ACC112 (cell line): ENCODE measurements at regions not wholly inside any gene's neighbourhood (a gene's known extent, or its start where the extent isn't known, plus 50 kb on each side); places are given as distances from the start of the nearest gene placed in this dataset.
"Not testable (repeated sequence)": the region's sequence is repeated elsewhere in the genome, so short reads cannot be mapped to it uniquely, and the experiment has no call there.

Experiments used
- H2AFZ ChIP-seq: fragments of 200-600 bp; sonication (generic); one replicate; pipeline ENCODE4 v1.6.0; 2017; ENCODE audit warnings: antibody characterized with exemption, low read length; ENCODE audit not compliant: unreplicated experiment
- H3K27ac ChIP-seq: fragments of 200-600 bp; sonication (generic); 2 replicates; pipeline ENCODE4 v1.5.1; 2014; ENCODE audit warnings: low read depth, mild to moderate bottlenecking, antibody characterized with exemption, low read length, moderate library complexity
- H3K27me3 ChIP-seq: fragments of 200-600 bp; sonication (generic); 2 replicates; pipeline ENCODE4 v1.6.1; 2014; ENCODE audit warnings: mild to moderate bottlenecking, antibody characterized with exemption, low read length, moderate library complexity, mixed read lengths; ENCODE audit not compliant: insufficient read depth
- H3K36me3 ChIP-seq: fragments of 200-600 bp; sonication (generic); 2 replicates; pipeline ENCODE4 v1.6.1; 2016; ENCODE audit warnings: mild to moderate bottlenecking, antibody characterized with exemption, low read length, moderate library complexity, mixed read lengths; ENCODE audit not compliant: insufficient read depth
- H3K4me1 ChIP-seq: fragments of 200-600 bp; sonication (generic); one replicate; pipeline ENCODE4 v1.6.1; 2016; ENCODE audit warnings: low read length, mixed read lengths; ENCODE audit not compliant: insufficient read depth, unreplicated experiment, control insufficient read depth
- H3K4me3 ChIP-seq: fragments of 200-600 bp; sonication (generic); 2 replicates; pipeline ENCODE4 v1.5.1; 2014; ENCODE audit warnings: mild to moderate bottlenecking, low read depth, low read length
- H3K79me2 ChIP-seq: fragments of 200-600 bp; sonication (generic); one replicate; pipeline ENCODE4 v1.6.0; 2016; ENCODE audit warnings: low read length; ENCODE audit not compliant: control insufficient read depth, unreplicated experiment, insufficient read depth

GRCh38 chr1:213773975-213774374 is 213.8 kb upstream of the PROX1 start:
- Histone ChIP-seq H3K36me3 (no peaks in the 10 kb centered on the region), H3K4me1 (no peaks in the 10 kb centered on the region), H3K27ac (no peak overlapping the region), H2AFZ (no peak overlapping the region), H3K79me2 (no peaks in the 10 kb centered on the region), H3K4me3 (no peak overlapping the region), H3K27me3 (no peaks in the 10 kb centered on the region)

GRCh38 chr1:213776969-213777368 is 210.8 kb upstream of the PROX1 start:
- no peaks in the 10 kb centered on the region for H3K4me1 ChIP-seq
- no peak overlapping the region for H3K4me3 ChIP-seq

GRCh38 chr1:213779228-213779627 is 208.5 kb upstream of the PROX1 start:
- Histone ChIP-seq H3K4me1 (no peaks in the 10 kb centered on the region), H3K79me2 (no peaks in the 10 kb centered on the region), H3K27ac (no peak overlapping the region), H2AFZ (no peak overlapping the region), H3K4me3 (no peak overlapping the region), H3K27me3 (no peaks in the 10 kb centered on the region), H3K36me3 (no peaks in the 10 kb centered on the region)

More at GRCh38 chr1:213776969-213777368, 210.8 kb upstream of the PROX1 start:
- Histone ChIP-seq H2AFZ (no peak overlapping the region), H3K27ac (no peak overlapping the region), H3K36me3 (no peaks in the 10 kb centered on the region), H3K27me3 (no peaks in the 10 kb centered on the region), H3K79me2 (no peaks in the 10 kb centered on the region)

- H3K4me1 ChIP-seq = no peaks in the 10 kb centered on the region
- no peaks in the 10 kb centered on the region for H3K79me2 ChIP-seq
- H2AFZ ChIP-seq = no peak overlapping the region
- no peaks in the 10 kb centered on the region for H3K36me3 ChIP-seq
- H3K27ac ChIP-seq = no peak overlapping the region
- H3K27me3 ChIP-seq = no peaks in the 10 kb centered on the region
- no peak overlapping the region for H3K4me3 ChIP-seq
Observed at GRCh38 chr1:213782941-213783672, 204.7 kb upstream of the PROX1 start.

GRCh38 chr1:213783893-213784292 is 203.9 kb upstream of the PROX1 start:
- H3K4me3 ChIP-seq = no peak overlapping the region
- H3K36me3 ChIP-seq = no peaks in the 10 kb centered on the region
- no peak overlapping the region for H3K27ac ChIP-seq
- no peaks in the 10 kb centered on the region for H3K79me2 ChIP-seq
- H2AFZ ChIP-seq = no peak overlapping the region
- no peaks in the 10 kb centered on the region for H3K4me1 ChIP-seq
- no peaks in the 10 kb centered on the region for H3K27me3 ChIP-seq

- H3K4me3 ChIP-seq = no peak overlapping the region
- H3K27me3 ChIP-seq = no peaks in the 10 kb centered on the region
- H2AFZ ChIP-seq = no peak overlapping the region
- no peak overlapping the region for H3K27ac ChIP-seq
- H3K4me1 ChIP-seq = no peaks in the 10 kb centered on the region
- H3K79me2 ChIP-seq = no peaks in the 10 kb centered on the region
- no peaks in the 10 kb centered on the region for H3K36me3 ChIP-seq
Observed at GRCh38 chr1:213786683-213787082, 201.1 kb upstream of the PROX1 start.

GRCh38 chr1:213790565-213790964 is 197.2 kb upstream of the PROX1 start:
- Histone ChIP-seq H3K27ac (no peak overlapping the region), H3K4me3 (no peak overlapping the region), H3K27me3 (no peaks in the 10 kb centered on the region), H2AFZ (no peak overlapping the region), H3K4me1 (no peaks in the 10 kb centered on the region), H3K36me3 (no peaks in the 10 kb centered on the region), H3K79me2 (no peaks in the 10 kb centered on the region)

- Histone ChIP-seq H3K27ac (no peak overlapping the region), H3K79me2 (no peaks in the 10 kb centered on the region), H3K27me3 (no peaks in the 10 kb centered on the region), H3K4me1 (no peaks in the 10 kb centered on the region), H2AFZ (no peak overlapping the region), H3K4me3 (no peak overlapping the region), H3K36me3 (no peaks in the 10 kb centered on the region)
Observed at GRCh38 chr1:213793482-213794067, 194.2 kb upstream of the PROX1 start.

- no peaks in the 10 kb centered on the region for H3K4me1 ChIP-seq
- H3K36me3 ChIP-seq = no peaks in the 10 kb centered on the region
- no peaks in the 10 kb centered on the region for H3K27me3 ChIP-seq
- no peak overlapping the region for H3K4me3 ChIP-seq
- no peak overlapping the region for H2AFZ ChIP-seq
- no peaks in the 10 kb centered on the region for H3K79me2 ChIP-seq
- H3K27ac ChIP-seq = no peak overlapping the region
Observed at GRCh38 chr1:213796525-213796924, 191.2 kb upstream of the PROX1 start.

- H3K4me3 ChIP-seq, H3K4me1 ChIP-seq, H3K79me2 ChIP-seq, H3K27me3 ChIP-seq, H2AFZ ChIP-seq, H3K36me3 ChIP-seq, H3K27ac ChIP-seq: not testable (repeated sequence)
Observed at GRCh38 chr1:213808288-213808687, 179.5 kb upstream of the PROX1 start.

GRCh38 chr1:213817156-213817555 is 170.6 kb upstream of the PROX1 start:
- no peak overlapping the region for H3K4me3 ChIP-seq
- no peaks in the 10 kb centered on the region for H3K27me3 ChIP-seq
- H3K79me2 ChIP-seq = no peaks in the 10 kb centered on the region
- H3K4me1 ChIP-seq = no peaks in the 10 kb centered on the region
- H3K36me3 ChIP-seq = no peaks in the 10 kb centered on the region
- H2AFZ ChIP-seq = no peak overlapping the region
- H3K27ac ChIP-seq = no peak overlapping the region
